Stimulated activated naive CD4-positive, alpha-beta T cell (primary cell): ENCODE measurements at regions not wholly inside any gene's neighbourhood (a gene's known extent, or its start where the extent isn't known, plus 50 kb on each side); places are given as distances from the start of the nearest gene placed in this dataset.
"Not testable (repeated sequence)": the region's sequence is repeated elsewhere in the genome, so short reads cannot be mapped to it uniquely, and the experiment has no call there.

Experiments used
- DNase-seq, 6 experiments: peaks; one replicate each; lab custom pipeline; 2025; lab: John Stamatoyannopoulos, UW

DNA sequence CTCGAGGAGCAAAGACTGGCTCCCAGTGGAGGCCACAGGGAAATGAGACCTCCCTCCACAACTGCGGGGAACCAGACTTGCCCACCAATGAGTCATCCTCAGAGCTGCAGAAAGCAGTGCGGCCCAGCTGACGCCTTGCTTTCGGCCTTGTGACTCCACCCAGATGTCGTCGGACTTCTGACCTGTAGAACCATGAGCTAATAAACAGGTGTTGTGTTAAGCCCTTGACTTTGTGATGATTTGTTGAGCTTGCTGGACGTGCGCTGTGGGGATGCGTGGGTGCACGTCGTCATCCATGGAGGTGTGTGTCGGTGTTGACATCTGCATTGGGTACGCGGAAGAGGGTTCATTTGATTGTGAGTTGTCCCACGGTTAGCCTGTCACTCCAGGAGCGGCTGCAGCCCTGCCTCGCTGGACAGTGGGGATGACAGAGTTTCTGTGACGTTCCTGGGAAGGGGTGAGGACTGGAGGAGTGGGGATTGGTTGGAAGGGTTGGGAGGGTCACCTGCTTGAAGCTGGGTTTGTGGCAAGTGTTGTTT is 154.1 kb downstream of the SH3BP4 start:
- no peak for DNase-seq

DNA sequence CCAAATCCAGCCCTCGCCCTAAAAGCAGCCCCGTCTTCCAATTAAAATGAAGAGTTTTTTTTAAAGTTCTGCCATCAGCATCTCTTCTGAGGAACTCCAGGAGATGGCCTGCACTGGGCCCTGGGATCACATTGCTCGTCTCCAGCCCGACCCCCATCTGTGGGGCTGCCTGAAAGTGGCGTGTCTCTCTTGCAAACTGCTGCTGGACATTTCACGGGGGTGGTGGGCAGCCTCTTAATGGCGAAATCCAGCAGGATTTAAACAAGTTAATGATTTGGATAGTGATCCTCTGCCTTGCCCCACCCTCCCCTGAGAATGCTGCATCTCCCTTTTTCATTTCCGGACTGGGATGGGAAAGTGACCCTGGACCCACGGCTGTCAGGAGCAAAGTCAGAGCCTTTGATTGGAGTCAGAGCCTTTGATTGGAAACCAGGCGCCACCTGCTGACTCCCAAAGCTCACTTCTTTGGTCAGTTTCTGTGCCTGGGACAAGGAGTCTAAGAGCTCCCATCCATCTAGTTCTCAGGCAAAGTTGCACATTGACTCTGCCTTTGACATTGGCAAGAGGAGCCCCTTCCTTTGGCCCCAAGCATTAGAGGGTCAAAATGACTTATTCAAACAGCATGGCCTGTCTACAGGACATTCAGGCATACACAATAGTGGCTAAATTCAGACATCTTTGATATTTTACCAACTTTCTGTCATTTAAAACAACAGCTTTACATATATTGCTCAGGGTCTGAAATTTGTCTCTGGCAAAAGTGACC is 155.2 kb downstream of the SH3BP4 start:
- DNase-seq = no peak

DNA sequence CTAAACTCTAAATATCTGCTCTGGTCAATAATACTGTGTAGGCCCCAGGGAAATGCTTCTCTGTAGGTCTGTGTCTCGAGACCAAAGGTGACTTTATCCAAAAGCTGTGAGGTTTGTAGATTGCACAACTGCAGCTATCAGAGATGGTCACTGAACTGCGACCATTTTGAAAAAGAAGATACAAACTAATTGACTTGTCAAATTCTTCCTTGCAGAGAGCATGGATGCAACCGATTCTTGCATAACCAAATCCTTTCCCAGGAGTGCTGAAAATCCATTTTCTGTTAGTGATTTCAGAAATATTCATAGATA is 155.8 kb downstream of the SH3BP4 start:
- no peak for DNase-seq

DNA sequence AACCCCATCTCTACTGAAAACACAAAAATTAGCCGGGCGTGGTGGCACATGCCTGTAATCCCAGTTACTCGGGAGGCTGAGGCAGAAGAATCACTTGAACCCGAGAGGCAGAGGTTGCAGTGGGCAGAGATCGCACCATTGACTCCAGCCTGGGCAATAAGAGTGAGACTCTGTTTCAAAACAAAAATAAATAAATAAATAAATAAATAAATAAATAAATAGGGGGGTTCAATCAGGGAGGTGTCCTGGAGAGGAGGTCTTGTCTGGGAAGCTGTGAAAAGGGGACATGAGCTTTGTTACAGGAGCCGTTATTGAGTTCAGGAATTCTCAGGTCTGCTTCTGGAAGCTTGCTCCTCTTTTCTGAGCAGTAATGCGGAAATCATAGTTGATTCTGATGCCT is 157.7 kb downstream of the SH3BP4 start:
- DNase-seq = not testable (repeated sequence)

DNA sequence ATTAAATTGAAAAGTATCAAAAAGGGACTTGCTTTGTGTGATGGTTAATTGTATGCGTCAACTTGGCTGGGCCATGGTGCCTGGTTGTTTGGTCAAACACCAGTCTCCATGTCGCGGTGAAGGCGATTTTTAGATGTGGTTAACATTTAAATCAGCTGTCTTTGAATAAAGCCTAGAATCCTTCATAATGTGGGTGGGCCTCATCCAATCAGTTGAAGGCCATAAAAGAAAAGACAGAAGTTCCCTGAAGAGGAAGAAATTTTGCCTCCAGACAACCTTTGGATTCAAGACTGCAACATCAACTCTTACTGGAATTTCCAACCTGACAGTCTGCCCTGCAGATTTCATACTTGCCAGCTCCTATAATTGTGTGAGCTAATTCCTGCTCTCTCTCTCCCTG is 160.5 kb downstream of the SH3BP4 start:
- no peak for DNase-seq

DNA sequence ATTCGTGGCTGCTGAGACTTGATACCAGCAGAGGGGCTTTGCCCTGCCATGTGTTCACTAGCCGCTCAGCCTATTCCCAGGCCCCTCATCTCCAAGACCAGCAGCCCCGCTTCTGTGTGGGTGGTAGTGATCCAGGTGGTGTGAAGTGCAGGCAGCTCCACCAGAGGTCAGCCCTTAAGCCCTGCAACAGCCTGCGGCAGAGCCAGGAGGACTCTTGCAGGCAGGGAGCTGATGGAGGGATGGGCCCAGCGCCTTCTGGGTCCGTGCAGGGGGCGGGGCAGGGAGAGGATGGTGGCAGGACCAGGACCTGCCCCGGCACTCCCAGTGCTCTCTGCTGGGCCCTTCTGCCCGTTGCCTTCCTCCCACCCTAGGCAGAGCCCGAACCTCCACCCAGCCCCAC is 162.0 kb downstream of the SH3BP4 start:
- DNase-seq = no peak

DNA sequence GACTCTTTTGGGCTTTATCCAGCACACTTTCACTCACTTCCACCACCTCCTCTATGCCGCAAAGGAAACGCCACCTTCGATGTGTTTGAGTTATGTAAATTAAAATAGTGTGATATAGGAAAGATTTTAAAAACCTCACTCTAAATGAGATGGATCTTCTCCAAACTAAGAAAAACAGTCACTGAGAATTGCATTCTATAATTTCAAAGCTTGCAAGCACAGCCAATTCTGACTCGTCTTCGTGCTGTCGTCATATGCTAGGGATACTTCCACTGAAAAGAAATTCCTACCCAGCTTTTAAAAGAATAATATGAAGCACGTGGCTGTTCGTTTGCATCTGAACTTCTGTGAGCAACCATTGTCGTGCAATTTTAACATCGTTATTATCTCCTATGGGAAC is 162.5 kb downstream of the SH3BP4 start:
- DNase-seq = no peak

DNA sequence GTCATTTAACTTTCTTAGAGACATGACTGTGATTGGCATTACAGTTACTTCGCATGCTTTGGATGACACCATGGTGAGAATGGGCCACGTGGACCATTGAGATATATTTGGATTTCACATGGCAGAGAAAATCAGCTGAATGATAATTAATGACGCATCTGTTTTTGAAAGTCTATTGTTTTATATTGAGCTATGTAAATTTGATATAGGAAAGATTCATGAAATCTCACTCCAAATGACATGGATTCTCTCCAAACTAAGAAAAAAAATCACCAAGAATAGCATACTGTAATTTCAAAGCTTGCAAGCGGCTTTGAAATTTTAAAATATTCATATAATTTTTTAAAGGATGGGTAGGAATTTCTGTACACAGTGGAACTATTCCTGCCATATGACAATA is 163.7 kb downstream of the SH3BP4 start:
- DNase-seq = no peak

DNA sequence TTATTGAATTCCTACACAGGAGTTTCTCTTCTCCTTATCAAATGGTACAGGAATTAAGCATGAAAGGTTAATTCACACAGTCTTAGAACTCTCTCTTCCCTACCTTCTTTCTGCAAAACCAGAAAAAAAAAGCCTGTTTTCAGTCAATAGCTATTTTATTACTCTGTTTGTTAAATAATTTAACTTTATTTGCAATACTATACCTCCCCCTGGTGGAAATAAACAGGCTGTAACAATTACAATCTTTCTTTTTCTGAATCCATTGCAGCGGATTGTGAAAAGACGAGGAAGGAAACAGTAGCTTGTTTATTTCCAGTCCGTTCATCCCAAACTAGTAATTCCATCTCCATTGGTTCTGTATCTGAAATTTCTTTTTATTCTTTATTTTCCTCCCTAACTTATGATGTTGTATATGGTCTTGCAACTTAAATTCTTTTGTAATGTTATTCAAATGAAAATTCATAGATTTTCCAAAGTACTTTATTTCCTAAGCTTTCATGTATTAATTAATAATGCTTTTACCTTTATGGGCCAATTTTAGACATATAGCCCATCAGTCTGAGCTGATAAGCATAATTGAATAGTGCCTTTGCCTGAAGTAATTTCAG is 165.2 kb downstream of the SH3BP4 start:
- DNase-seq = no peak

DNA sequence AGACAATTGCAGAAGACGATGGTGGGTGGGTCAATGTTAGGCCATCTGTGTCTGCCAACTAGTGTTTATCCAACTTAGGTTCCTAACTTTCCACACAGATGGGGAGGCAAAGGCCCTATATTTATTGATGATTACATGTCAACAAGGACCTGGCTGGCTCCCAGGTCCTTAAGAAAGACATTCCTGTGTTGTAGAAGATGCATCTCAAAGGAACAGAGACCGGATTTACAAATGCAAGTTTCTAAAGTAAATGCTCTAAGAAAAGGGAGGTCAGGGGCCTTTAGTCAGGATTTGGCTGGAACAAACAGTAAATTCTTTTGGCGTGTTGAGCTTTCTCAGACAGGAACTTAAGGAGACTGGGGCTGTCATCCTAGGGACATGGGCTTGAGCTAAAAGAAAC is 175.0 kb downstream of the SH3BP4 start:
- no peak for DNase-seq

DNA sequence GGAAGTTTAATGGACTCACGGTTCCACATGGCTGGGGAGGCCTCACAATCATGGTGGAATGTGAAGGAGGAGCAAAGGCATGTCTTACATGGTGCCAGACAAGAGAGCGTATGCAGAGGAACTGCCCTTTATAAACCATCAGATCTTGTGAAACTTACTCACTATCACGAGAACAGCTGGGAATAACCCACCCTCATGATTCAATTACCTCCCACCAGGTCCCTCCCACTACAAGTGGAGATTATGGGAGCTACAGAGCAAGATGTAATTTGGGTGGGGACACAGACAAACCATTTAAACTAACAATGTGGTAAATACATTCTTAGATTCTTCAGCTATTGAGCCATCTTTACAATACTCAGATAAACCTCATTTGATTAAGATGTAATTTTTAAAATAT is 176.1 kb downstream of the SH3BP4 start:
- no peak for DNase-seq

DNA sequence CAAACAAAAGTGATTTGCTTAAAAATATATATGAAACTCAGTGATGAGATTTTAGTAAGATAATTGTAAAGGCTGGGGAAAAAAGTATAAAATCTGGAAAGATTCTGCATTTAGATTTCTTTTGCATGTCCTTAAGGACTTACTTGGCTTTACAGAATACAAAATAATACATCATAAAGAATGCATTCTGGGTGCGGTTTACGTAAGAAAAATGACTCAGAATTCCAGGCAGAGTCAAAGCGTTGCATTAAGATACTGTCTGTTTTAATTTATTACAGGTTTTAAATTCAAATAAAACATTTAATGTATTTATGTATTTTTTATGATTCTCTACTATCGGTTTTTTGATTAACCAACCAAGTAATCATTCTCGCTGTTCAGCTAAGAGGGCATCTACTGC is 178.0 kb downstream of the SH3BP4 start:
- no peak for DNase-seq

DNA sequence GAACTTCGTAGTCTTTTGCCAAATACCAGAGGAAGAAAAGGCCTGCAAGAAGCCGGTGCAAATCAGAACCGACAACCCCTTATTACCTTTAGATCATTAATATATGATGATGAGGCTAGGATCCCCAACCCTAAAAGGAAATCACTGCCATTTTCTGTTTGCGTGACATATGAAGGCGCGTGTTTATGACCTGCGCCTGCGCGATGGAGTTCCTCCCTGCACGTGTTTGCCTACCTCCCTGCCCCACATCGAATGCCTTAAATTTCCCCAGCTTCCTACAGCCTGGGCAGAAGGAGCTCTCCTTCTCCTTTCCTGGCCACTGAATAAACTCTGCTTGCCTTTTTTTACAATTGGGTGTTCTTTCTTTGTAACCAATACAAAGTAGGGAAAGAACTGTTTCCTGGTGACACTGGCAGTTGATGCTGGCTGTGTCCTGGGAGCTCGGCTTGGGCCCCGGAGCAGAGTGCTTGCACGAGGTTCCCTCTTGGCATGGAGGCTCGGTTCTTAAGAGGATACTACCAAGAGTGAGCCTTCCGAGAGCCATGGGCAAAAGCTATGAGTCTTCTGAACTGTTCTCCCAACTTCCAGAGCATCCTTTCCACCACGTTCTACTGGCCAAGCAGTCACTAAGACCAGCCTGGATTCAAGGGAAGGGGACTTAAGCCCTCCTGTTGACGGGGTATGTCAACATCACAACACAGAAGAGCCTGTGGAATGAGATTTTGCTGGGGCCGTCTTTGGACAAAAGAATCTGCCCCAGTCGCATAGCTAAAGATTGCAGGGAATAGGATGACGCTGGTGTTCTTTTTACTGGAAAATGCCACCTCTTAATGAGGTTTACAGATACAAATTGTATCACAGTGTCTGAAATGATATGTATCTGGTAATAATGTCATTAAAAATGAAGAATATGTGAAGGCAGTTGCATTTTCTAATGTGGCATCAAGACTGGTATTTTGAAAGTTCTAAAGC is 179.8 kb downstream of the SH3BP4 start:
- DNase-seq = no peak

DNA sequence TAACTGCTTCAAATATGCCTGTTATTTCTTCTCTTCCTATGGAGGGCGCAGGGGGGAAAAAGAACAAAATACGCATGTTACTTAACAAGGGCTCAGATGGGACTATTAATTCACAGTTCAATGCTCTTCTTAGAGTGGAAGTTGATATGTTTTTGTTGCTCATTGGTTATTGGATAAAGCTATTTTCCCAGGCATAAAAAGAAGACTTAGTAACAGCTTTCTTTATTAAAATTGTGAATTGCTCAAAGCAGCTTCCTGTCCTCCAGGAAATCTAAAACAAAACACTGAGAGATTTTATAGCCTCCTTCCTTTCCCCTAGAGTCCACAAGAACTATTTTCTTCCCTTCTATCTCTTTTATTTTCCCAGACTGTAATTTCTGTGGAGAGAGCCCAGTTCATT is 180.8 kb downstream of the SH3BP4 start:
- no peak for DNase-seq

DNA sequence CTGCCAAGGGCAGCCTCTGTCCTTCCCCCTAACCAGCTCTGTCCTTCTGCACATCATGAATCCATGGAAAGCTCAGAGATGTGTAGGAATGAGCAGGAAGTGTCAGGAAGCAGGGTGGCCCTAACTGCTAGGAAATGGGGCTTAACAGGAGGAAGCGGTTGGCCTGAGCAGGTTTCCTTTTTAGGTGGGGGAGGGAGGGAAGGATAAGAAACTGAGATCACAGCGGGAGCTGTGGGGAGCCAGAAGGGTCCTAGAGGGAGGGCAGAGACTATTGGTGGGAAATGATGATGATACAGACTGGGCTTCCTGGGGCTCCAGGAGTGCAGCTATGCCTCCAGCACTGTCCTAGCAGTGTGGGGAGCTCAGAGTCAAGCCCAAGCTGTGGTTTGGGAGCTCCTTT is 182.0 kb downstream of the SH3BP4 start:
- DNase-seq = no peak

DNA sequence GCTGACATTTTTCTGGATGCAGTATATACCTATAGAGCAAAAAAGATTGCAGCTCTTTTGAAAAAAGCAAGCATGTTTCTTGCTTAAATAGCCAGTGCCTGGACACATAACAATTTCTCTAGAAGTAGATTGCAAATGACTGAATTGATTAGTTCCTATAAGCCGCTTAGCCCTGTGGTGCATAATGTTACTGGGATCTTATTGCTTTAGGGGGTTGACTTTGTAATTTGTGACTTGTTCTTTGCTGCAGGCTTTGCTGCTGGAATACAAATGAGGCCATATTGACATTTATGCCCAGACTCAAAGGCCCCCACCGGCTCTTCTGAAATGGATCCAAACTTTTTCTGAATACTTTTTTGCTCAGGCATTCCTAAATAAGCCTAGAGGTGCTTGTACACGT is 182.6 kb downstream of the SH3BP4 start:
- no peak for DNase-seq

DNA sequence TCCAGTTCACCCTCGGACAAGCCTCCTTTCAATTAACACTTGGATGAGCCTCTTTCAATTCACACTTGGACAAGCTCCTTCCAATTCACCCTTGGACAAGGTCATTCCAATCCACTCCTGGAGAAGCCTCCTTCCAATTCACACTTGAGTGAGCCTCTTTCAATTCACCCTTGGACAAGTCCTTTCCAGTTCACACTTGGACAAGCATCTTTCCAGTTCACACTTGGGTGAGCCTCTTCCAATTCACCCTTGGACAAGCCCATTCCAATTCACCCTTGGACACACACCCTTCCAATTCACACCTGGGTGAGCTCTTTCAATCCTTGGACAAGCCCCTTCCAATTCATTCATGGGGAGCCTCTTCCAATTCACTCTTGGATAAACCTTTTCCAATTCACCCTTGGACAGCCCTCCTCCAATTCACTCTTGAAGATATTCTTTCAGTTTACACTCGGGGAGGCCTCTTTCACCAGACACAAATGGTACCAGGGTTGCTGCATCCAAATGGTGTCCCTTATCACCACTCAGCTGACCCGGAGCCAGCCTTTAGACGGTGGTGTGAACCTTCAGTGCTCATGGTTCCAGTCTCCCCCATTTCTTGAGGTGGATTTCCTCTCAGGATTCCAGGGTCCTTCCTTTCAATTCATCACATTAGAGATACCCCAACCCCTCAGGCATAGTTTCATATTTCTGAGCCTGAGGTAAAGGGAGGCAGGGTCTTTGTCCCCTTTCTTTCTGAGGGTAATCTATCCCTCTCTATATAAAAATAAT is 183.6 kb downstream of the SH3BP4 start:
- no peak for DNase-seq

DNA sequence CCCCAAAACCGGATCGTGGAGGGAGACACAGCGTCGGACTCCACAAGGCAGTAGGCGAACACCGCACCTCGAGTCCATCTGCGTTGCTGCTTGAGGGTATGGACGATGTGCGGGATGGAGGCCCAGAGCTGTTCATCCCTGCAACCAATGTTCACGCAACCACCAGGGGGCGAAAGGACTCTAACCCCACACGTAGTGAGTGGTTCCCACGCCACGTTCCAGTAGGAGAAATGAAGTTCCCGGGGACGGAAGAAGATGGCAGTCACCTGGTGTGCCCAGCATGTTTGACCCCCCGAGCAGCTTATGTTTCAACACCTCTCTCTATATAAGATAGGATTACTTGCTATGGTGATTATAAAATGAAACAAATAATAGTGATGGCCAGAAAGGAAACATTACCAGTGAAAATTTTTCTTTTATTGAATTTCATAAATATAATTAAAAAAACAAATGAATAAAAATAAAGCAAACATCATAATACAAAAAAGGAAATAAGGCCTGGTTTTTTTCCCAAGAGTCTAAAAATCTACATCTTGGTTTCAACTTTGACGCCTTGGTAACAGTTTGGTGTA is 184.3 kb downstream of the SH3BP4 start:
- no peak for DNase-seq

DNA sequence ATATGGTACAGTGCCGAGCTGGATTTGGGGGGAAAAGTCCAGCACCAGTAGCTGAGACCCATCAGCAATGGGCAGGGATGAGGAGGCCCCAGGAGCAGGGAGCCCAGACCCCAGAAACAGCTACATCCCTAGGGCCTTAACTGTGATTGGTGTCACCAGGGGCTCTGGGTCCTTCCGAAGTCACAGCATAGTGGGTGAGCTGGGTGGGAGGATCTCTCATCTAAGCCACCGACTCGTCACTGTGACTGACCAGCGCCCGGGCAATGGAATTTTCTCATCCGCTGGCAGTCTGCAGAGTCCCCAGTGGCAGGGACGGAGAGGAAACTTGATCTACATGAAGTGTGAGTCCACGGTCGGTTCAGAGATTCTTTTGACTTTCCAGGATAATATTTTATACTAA is 186.5 kb downstream of the SH3BP4 start:
- DNase-seq = no peak

DNA sequence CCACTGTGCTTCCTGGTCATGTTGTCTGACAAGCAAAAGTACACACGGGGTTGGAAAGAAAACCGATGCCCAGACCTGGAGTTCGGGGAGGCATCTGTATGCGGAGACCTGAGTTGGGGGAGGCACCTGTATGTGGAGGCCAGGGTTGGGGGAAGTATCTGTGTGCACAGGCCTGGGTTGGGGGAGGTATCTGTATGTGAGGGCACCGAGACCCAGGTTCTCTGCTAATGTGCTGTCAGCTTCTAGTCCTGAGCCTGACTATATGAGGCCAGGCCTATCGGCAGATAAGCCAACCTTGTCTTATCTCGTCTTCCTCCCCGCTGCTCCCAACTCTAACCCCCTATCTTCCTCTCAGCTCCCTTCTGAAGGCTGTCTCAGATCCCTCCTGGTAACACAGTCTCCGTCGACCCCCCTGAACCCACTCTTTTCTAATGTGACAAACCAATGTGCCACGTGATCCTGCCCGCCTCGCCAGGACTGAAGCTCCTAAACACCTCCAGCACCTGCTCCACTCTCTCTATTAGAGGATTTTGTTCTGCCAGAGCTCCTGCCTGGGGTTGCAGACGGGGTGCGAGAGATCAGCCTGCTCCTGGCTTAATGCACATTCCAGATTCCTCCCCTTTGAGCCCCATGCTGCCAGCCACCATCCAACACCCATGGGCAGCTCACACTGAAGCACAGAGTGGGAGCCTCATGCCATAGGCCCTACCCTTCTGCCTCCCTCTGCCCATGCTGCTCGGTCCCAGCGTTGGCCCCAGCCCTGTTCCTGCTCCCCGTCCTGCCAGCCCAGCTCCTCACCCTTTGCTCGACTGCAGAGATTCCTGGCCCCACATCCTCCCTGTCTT is 188.4 kb downstream of the SH3BP4 start:
- DNase-seq = no peak

DNA sequence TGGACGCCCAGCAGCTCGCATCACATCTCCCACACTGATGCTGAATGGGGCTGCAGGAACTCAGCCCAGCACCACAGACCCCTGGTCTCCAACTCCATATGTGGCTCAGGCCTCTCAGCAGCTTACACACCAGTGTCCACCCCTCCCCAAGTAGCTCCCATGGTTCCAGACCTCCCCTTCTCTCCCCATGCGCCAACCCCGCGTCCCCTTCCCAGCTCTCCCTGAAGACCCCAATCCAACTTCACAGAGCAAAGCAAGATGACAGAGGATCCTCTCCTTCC is 188.9 kb downstream of the SH3BP4 start:
- DNase-seq = no peak
